ENCODE measurements at regions not wholly inside any gene's neighbourhood (a gene's known extent, or its start where the extent isn't known, plus 50 kb on each side); places are given as distances from the start of the nearest gene placed in this dataset.

GRCh38 chr2:35714883-35715282 lies 640.7 kb upstream of the CRIM1 start:
- H3K9me3 ChIP-seq (ENCODE audit: control insufficient read depth in 2 of 2, insufficient read depth in 1 of 2, low read depth in 1 of 2, low read length in 1 of 2), result peaks cover 0 to 2% of the 10 kb centered on the region in 2 donors
- no peaks in the 10 kb centered on the region for H3K27me3 ChIP-seq (ENCODE audit: control insufficient read depth in 1 of 2, insufficient read depth in 2 of 2, low read length in 2 of 2)
- no peaks in the 10 kb centered on the region for H3K36me3 ChIP-seq (ENCODE audit: control insufficient read depth in 2 of 2, insufficient read depth in 2 of 2, low read length in 1 of 2)
- H3K4me3 ChIP-seq (ENCODE audit: low read depth in 1 of 2, low read length in 2 of 2), result no peak overlapping the region
- no peaks in the 10 kb centered on the region for H3K4me1 ChIP-seq (ENCODE audit: control insufficient read depth in 2 of 2, insufficient read depth in 2 of 2, low read length in 1 of 2)
- 79 to 81% methylated on average over 3 of the region's 3 CpGs for WGBS, 2 donors
- H3K27ac ChIP-seq (ENCODE audit: low read depth in 2 of 2, low read length in 1 of 2), result no peak overlapping the region

GRCh38 chr2:35708411-35708923 lies 647.1 kb upstream of the CRIM1 start:
- WGBS, 2 donors, result 52 to 64% methylated on average over 2 of the region's 2 CpGs
- Histone ChIP-seq H3K9me3 (ENCODE audit: control insufficient read depth in 2 of 2, insufficient read depth in 1 of 2, low read depth in 1 of 2, low read length in 1 of 2) (no peaks in the 10 kb centered on the region), H3K36me3 (ENCODE audit: control insufficient read depth in 2 of 2, insufficient read depth in 2 of 2, low read length in 1 of 2) (no peaks in the 10 kb centered on the region)

GRCh38 chr2:35688309-35688708 lies 667.3 kb upstream of the CRIM1 start:
- H3K9me3 ChIP-seq (ENCODE audit: control insufficient read depth in 2 of 2, insufficient read depth in 1 of 2, low read depth in 1 of 2, low read length in 1 of 2), result no peaks in the 10 kb centered on the region
- 73 to 85% methylated on average over 4 of the region's 4 CpGs for WGBS, 2 donors
- H3K4me1 ChIP-seq (ENCODE audit: control insufficient read depth in 2 of 2, insufficient read depth in 2 of 2, low read length in 1 of 2), result no peaks in the 10 kb centered on the region
- H3K36me3 ChIP-seq (ENCODE audit: control insufficient read depth in 2 of 2, insufficient read depth in 2 of 2, low read length in 1 of 2), result no peaks in the 10 kb centered on the region
- no peak overlapping the region for H3K27ac ChIP-seq (ENCODE audit: low read depth in 2 of 2, low read length in 1 of 2)
- no peak overlapping the region for H3K4me3 ChIP-seq (ENCODE audit: low read depth in 1 of 2, low read length in 2 of 2)
- no peaks in the 10 kb centered on the region for H3K27me3 ChIP-seq (ENCODE audit: control insufficient read depth in 1 of 2, insufficient read depth in 2 of 2, low read length in 2 of 2)

More at GRCh38 chr2:35708411-35708923, 647.1 kb upstream of the CRIM1 start:
- no peak overlapping the region for H3K27ac ChIP-seq (ENCODE audit: low read depth in 2 of 2, low read length in 1 of 2)
- no peak overlapping the region for H3K4me3 ChIP-seq (ENCODE audit: low read depth in 1 of 2, low read length in 2 of 2)
- no peaks in the 10 kb centered on the region for H3K4me1 ChIP-seq (ENCODE audit: control insufficient read depth in 2 of 2, insufficient read depth in 2 of 2, low read length in 1 of 2)
- no peaks in the 10 kb centered on the region for H3K27me3 ChIP-seq (ENCODE audit: control insufficient read depth in 1 of 2, insufficient read depth in 2 of 2, low read length in 2 of 2)

GRCh38 chr2:35651688-35652323 lies 703.8 kb upstream of the CRIM1 start:
- Histone ChIP-seq H3K27me3 (ENCODE audit: control insufficient read depth in 1 of 2, insufficient read depth in 2 of 2, low read length in 2 of 2) (no peaks in the 10 kb centered on the region), H3K27ac (ENCODE audit: low read depth in 2 of 2, low read length in 1 of 2) (no peak overlapping the region), H3K4me3 (ENCODE audit: low read depth in 1 of 2, low read length in 2 of 2) (no peak overlapping the region), H3K36me3 (ENCODE audit: control insufficient read depth in 2 of 2, insufficient read depth in 2 of 2, low read length in 1 of 2) (no peaks in the 10 kb centered on the region), H3K4me1 (ENCODE audit: control insufficient read depth in 2 of 2, insufficient read depth in 2 of 2, low read length in 1 of 2) (no peaks in the 10 kb centered on the region), H3K9me3 (ENCODE audit: control insufficient read depth in 2 of 2, insufficient read depth in 1 of 2, low read depth in 1 of 2, low read length in 1 of 2) (no peaks in the 10 kb centered on the region)
- WGBS, 2 donors, result 80 to 88% methylated on average over 2 of the region's 2 CpGs

- H3K4me1 ChIP-seq (ENCODE audit: control insufficient read depth in 2 of 2, insufficient read depth in 2 of 2, low read length in 1 of 2), result no peaks in the 10 kb centered on the region
- no peaks in the 10 kb centered on the region for H3K27me3 ChIP-seq (ENCODE audit: control insufficient read depth in 1 of 2, insufficient read depth in 2 of 2, low read length in 2 of 2)
- H3K36me3 ChIP-seq (ENCODE audit: control insufficient read depth in 2 of 2, insufficient read depth in 2 of 2, low read length in 1 of 2), result no peaks in the 10 kb centered on the region
- no peak overlapping the region for H3K4me3 ChIP-seq (ENCODE audit: low read depth in 1 of 2, low read length in 2 of 2)
- 77 to 86% methylated on average over 2 of the region's 2 CpGs for WGBS, 2 donors
- no peak overlapping the region for H3K27ac ChIP-seq (ENCODE audit: low read depth in 2 of 2, low read length in 1 of 2)
- H3K9me3 ChIP-seq (ENCODE audit: control insufficient read depth in 2 of 2, insufficient read depth in 1 of 2, low read depth in 1 of 2, low read length in 1 of 2), result no peaks in the 10 kb centered on the region
These were observed 740.9 kb upstream of the CRIM1 start for GRCh38 chr2:35614640-35615039.

GRCh38 chr2:35606394-35606793 lies 749.2 kb upstream of the CRIM1 start:
- H3K27ac ChIP-seq (ENCODE audit: low read depth in 2 of 2, low read length in 1 of 2), result no peak overlapping the region
- no peak overlapping the region for H3K4me3 ChIP-seq (ENCODE audit: low read depth in 1 of 2, low read length in 2 of 2)
- 61 to 69% methylated on average over 2 of the region's 2 CpGs for whole genome bisulfite sequencing, 2 donors
- H3K4me1 ChIP-seq (ENCODE audit: control insufficient read depth in 2 of 2, insufficient read depth in 2 of 2, low read length in 1 of 2), result no peaks in the 10 kb centered on the region
- H3K36me3 ChIP-seq (ENCODE audit: control insufficient read depth in 2 of 2, insufficient read depth in 2 of 2, low read length in 1 of 2), result no peaks in the 10 kb centered on the region
- no peaks in the 10 kb centered on the region for H3K9me3 ChIP-seq (ENCODE audit: control insufficient read depth in 2 of 2, insufficient read depth in 1 of 2, low read depth in 1 of 2, low read length in 1 of 2)
- no peaks in the 10 kb centered on the region for H3K27me3 ChIP-seq (ENCODE audit: control insufficient read depth in 1 of 2, insufficient read depth in 2 of 2, low read length in 2 of 2)

GRCh38 chr2:35598310-35598709 lies 757.3 kb upstream of the CRIM1 start:
- Histone ChIP-seq H3K27ac (ENCODE audit: low read depth in 2 of 2, low read length in 1 of 2) (no peak overlapping the region), H3K36me3 (ENCODE audit: control insufficient read depth in 2 of 2, insufficient read depth in 2 of 2, low read length in 1 of 2) (no peaks in the 10 kb centered on the region), H3K27me3 (ENCODE audit: control insufficient read depth in 1 of 2, insufficient read depth in 2 of 2, low read length in 2 of 2) (no peaks in the 10 kb centered on the region), H3K4me1 (ENCODE audit: control insufficient read depth in 2 of 2, insufficient read depth in 2 of 2, low read length in 1 of 2) (no peaks in the 10 kb centered on the region), H3K4me3 (ENCODE audit: low read depth in 1 of 2, low read length in 2 of 2) (no peak overlapping the region), H3K9me3 (ENCODE audit: control insufficient read depth in 2 of 2, insufficient read depth in 1 of 2, low read depth in 1 of 2, low read length in 1 of 2) (peaks cover 7 to 9% of the 10 kb centered on the region in 2 donors)
- WGBS, 2 donors, result 63 to 85% methylated on average over 1 of the region's 1 CpG

- Histone ChIP-seq H3K4me1 (ENCODE audit: control insufficient read depth in 2 of 2, insufficient read depth in 2 of 2, low read length in 1 of 2) (no peaks in the 10 kb centered on the region), H3K4me3 (ENCODE audit: low read depth in 1 of 2, low read length in 2 of 2) (no peak overlapping the region), H3K9me3 (ENCODE audit: control insufficient read depth in 2 of 2, insufficient read depth in 1 of 2, low read depth in 1 of 2, low read length in 1 of 2) (no peaks in the 10 kb centered on the region), H3K27ac (ENCODE audit: low read depth in 2 of 2, low read length in 1 of 2) (no peak overlapping the region), H3K27me3 (ENCODE audit: control insufficient read depth in 1 of 2, insufficient read depth in 2 of 2, low read length in 2 of 2) (no peaks in the 10 kb centered on the region), H3K36me3 (ENCODE audit: control insufficient read depth in 2 of 2, insufficient read depth in 2 of 2, low read length in 1 of 2) (no peaks in the 10 kb centered on the region)
- 64 to 75% methylated on average over 1 of the region's 1 CpG for WGBS, 2 donors
These were observed 763.7 kb upstream of the CRIM1 start for GRCh38 chr2:35591886-35592285.

GRCh38 chr2:35585972-35586371 lies 769.6 kb upstream of the CRIM1 start:
- WGBS, 2 donors, result 88 to 90% methylated on average over 5 of the region's 5 CpGs
- H3K36me3 ChIP-seq (ENCODE audit: control insufficient read depth in 2 of 2, insufficient read depth in 2 of 2, low read length in 1 of 2), result no peaks in the 10 kb centered on the region
- H3K27ac ChIP-seq (ENCODE audit: low read depth in 2 of 2, low read length in 1 of 2), result no peak overlapping the region
- H3K4me3 ChIP-seq (ENCODE audit: low read depth in 1 of 2, low read length in 2 of 2), result no peak overlapping the region
- no peaks in the 10 kb centered on the region for H3K27me3 ChIP-seq (ENCODE audit: control insufficient read depth in 1 of 2, insufficient read depth in 2 of 2, low read length in 2 of 2)
- no peaks in the 10 kb centered on the region for H3K9me3 ChIP-seq (ENCODE audit: control insufficient read depth in 2 of 2, insufficient read depth in 1 of 2, low read depth in 1 of 2, low read length in 1 of 2)
- no peaks in the 10 kb centered on the region for H3K4me1 ChIP-seq (ENCODE audit: control insufficient read depth in 2 of 2, insufficient read depth in 2 of 2, low read length in 1 of 2)

- H3K27me3 ChIP-seq (ENCODE audit: control insufficient read depth in 1 of 2, insufficient read depth in 2 of 2, low read length in 2 of 2), result no peaks in the 10 kb centered on the region
- H3K36me3 ChIP-seq (ENCODE audit: control insufficient read depth in 2 of 2, insufficient read depth in 2 of 2, low read length in 1 of 2), result no peaks in the 10 kb centered on the region
- H3K9me3 ChIP-seq (ENCODE audit: control insufficient read depth in 2 of 2, insufficient read depth in 1 of 2, low read depth in 1 of 2, low read length in 1 of 2), result no peaks in the 10 kb centered on the region
- no peak overlapping the region for H3K27ac ChIP-seq (ENCODE audit: low read depth in 2 of 2, low read length in 1 of 2)
- WGBS, 2 donors, result 78 to 84% methylated on average over 4 of the region's 4 CpGs
- no peak overlapping the region for H3K4me3 ChIP-seq (ENCODE audit: low read depth in 1 of 2, low read length in 2 of 2)
- H3K4me1 ChIP-seq (ENCODE audit: control insufficient read depth in 2 of 2, insufficient read depth in 2 of 2, low read length in 1 of 2), result no peaks in the 10 kb centered on the region
These were observed 772.9 kb upstream of the CRIM1 start for GRCh38 chr2:35582637-35583036.
